SK-N-SH (cell line): ENCODE measurements at regions not wholly inside any gene's neighbourhood (a gene's known extent, or its start where the extent isn't known, plus 50 kb on each side); places are given as distances from the start of the nearest gene placed in this dataset.
"Not testable (repeated sequence)": the region's sequence is repeated elsewhere in the genome, so short reads cannot be mapped to it uniquely, and the experiment has no call there.

Source experiments
- CTCF ChIA-PET: fragments of 300-600, 350-600 bp; formaldehyde crosslinking; extraction: SDS; loops from one replicate; lab custom pipeline; 2021; lab: Yijun Ruan, JAX
- POLR2A ChIA-PET: fragments of 350-600 bp; sonication (Branson Sonifier 250); formaldehyde crosslinking; extraction: SDS; loops from one replicate; lab custom pipeline; 2020; ENCODE audit warnings: antibody characterized with exemption, inconsistent platforms; lab: Yijun Ruan, JAX
- DNase-seq: peaks from one replicate; pipeline ENCODE4 v3.0.0; 2012
- H2AFZ ChIP-seq: fragments of 200-600 bp; sonication (generic); 2 replicates; pipeline ENCODE4 v1.8.1; 2016; ENCODE audit warnings: antibody characterized with exemption, mild to moderate bottlenecking, low read depth
- H3F3A ChIP-seq: fragments of 200-600 bp; sonication (generic); replicated peaks from 2 replicates; pipeline ENCODE3; 2016; ENCODE audit warnings: antibody characterized with exemption, mild to moderate bottlenecking; ENCODE audit not compliant: insufficient read depth
- H3K27ac ChIP-seq, 2 experiments: fragments of 200-500 bp in 1 of 2; fragments of 200-600 bp in 1 of 2; sonication (Bioruptor generic) in 1 of 2; sonication (generic), shearing (Covaris generic) in 1 of 2; 2 replicates each; pipeline versions ENCODE4 v1.5.1 to v1.6.1; 2014 to 2016; ENCODE audit warnings: low read depth in 2 of 2, inconsistent platforms in 1 of 2, low read length in 1 of 2, mild to moderate bottlenecking in 1 of 2, mixed read lengths in 1 of 2
- H3K27me3 ChIP-seq: fragments of 200-600 bp; sonication (generic), shearing (Covaris generic); 2 replicates; pipeline ENCODE4 v1.6.1; 2016; ENCODE audit warnings: mixed run types; ENCODE audit not compliant: insufficient read depth
- H3K36me3 ChIP-seq, 2 experiments: fragments of 200-500 bp in 1 of 2; fragments of 200-600 bp in 1 of 2; sonication (Bioruptor generic) in 1 of 2; sonication (generic) in 1 of 2; replicated peaks in 1 of 2; 2 replicates each; pipeline versions ENCODE3 to v1.5.1; 2014 to 2016; ENCODE audit warnings: low read length in 1 of 2, mild to moderate bottlenecking in 1 of 2; ENCODE audit not compliant: insufficient read depth in 2 of 2, control insufficient read depth in 1 of 2
- H3K4me1 ChIP-seq, 2 experiments: fragments of 200-500 bp in 1 of 2; fragments of 200-600 bp in 1 of 2; sonication (Bioruptor generic) in 1 of 2; sonication (generic), shearing (Covaris generic) in 1 of 2; 2 replicates each; pipeline versions ENCODE4 v1.5.1 to v1.6.1; 2014 to 2016; ENCODE audit warnings: low read depth in 1 of 2, low read length in 1 of 2, mixed run types in 1 of 2; ENCODE audit not compliant: insufficient read depth in 2 of 2, control insufficient read depth in 1 of 2
- H3K4me2 ChIP-seq: fragments of 200-600 bp; sonication (generic), shearing (Covaris generic); 2 replicates; pipeline ENCODE4 v1.6.1; 2017; ENCODE audit warnings: mixed run types
- H3K4me3 ChIP-seq, 2 experiments: fragments of 200-500 bp in 1 of 2; fragments of 200-600 bp in 1 of 2; sonication (Bioruptor generic) in 1 of 2; sonication (generic), shearing (Covaris generic) in 1 of 2; 2 replicates each; pipeline versions ENCODE4 v1.5.1 to v1.8.1; 2014 to 2016; ENCODE audit warnings: low read depth in 2 of 2, inconsistent platforms in 1 of 2, low read length in 1 of 2, mild to moderate bottlenecking in 1 of 2, mixed read lengths in 1 of 2, moderate library complexity in 1 of 2
- H3K79me2 ChIP-seq: fragments of 200-600 bp; sonication (generic); 2 replicates; pipeline ENCODE4 v1.8.1; 2017; ENCODE audit warnings: mild to moderate bottlenecking; ENCODE audit not compliant: insufficient read depth
- H3K9ac ChIP-seq: fragments of 200-600 bp; sonication (generic); 2 replicates; pipeline ENCODE4 v1.6.1; 2017; ENCODE audit warnings: mixed run types
- H3K9me2 ChIP-seq: fragments of 200-600 bp; sonication (generic); 2 replicates; pipeline ENCODE4 v1.6.1; 2017; ENCODE audit warnings: mixed run types
- H3K9me3 ChIP-seq: fragments of 200-600 bp; sonication (generic); 2 replicates; pipeline ENCODE4 v1.6.1; 2017; ENCODE audit warnings: mixed run types, mild to moderate bottlenecking, moderate library complexity
- H4K20me1 ChIP-seq: fragments of 200-600 bp; sonication (generic); 2 replicates; pipeline ENCODE4 v1.6.1; 2017; ENCODE audit warnings: mild to moderate bottlenecking, mixed run types; ENCODE audit not compliant: insufficient read depth
- ELF1 ChIP-seq: IDR thresholded peaks from 2 replicates; pipeline ENCODE4 v1.4.0; 2012
- EP300 ChIP-seq, 2 experiments: IDR thresholded peaks; 2 replicates each; pipeline versions ENCODE4 v1.4.0 to v1.6.1; 2012; ENCODE audit warnings: borderline replicate concordance in 1 of 2, low read depth in 1 of 2, low read length in 1 of 2
- EZH2phosphoT487 ChIP-seq: fragments of 200-600 bp; sonication (generic); IDR thresholded peaks from 2 replicates; pipeline ENCODE4 v1.6.1; 2017; ENCODE audit warnings: low read depth, mixed run types, mild to moderate bottlenecking, antibody characterized with exemption, moderate library complexity, borderline replicate concordance
- FOXM1 ChIP-seq: IDR thresholded peaks from 2 replicates; pipeline ENCODE4 v1.4.0; 2012; ENCODE audit warnings: low read depth, mild to moderate bottlenecking
- MXI1 ChIP-seq: IDR thresholded peaks from 2 replicates; pipeline ENCODE4 v1.6.1; 2012; ENCODE audit warnings: mild to moderate bottlenecking, low read depth, low read length, improper control_type of control experiment
- NRF1 ChIP-seq: IDR thresholded peaks from 2 replicates; pipeline ENCODE4 v1.6.1; 2012; ENCODE audit warnings: low read depth, mild to moderate bottlenecking, low read length
- RCOR1 ChIP-seq: fragments of 150-350 bp; IDR thresholded peaks from 2 replicates; pipeline ENCODE4 v1.6.1; 2017; ENCODE audit warnings: antibody characterized with exemption, low read length
- RXRA ChIP-seq: IDR thresholded peaks from 2 replicates; pipeline ENCODE4 v1.4.0; 2012; ENCODE audit warnings: low read depth, mild to moderate bottlenecking, borderline replicate concordance
- YY1 ChIP-seq: IDR thresholded peaks from 2 replicates; pipeline ENCODE4 v1.4.0; 2012; ENCODE audit warnings: low read depth, mild to moderate bottlenecking
- WGBS: methylation state at CpG from one replicate; pipeline ENCODE4 v1.1.6; 2017; ENCODE audit warnings: low lambda C conversion rate; 5-methylcytosine and 5-hydroxymethylcytosine counted together
- TF ChIP-seq, protein P1 (sequence below): IDR thresholded peaks from 2 replicates; pipeline ENCODE4 v1.4.0; 2012; ENCODE audit warnings: low read depth, borderline replicate concordance
- TF ChIP-seq, protein P2 (sequence below): IDR thresholded peaks from 2 replicates; pipeline ENCODE4; 2012

DNA sequence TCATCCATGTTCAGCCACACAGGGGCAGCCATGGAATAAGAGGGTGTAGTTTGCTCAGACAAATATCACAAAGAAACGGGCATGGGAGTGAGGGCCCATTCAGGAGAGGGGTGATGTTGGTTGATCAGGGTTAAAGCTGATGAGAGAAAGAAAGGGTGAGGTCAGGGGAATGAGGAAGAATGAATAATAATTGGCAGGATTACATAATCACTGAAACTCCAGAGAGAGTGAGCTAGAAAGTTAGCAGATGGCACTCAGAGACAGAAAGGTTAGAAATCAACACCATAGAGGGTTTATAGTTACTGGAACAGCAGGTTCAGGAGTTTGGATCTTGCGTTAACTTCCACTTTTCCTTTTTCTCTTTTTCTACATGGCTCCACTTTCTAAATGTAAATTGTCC is 113.9 kb downstream of the TAF11L14 start:
- H3K4me2 ChIP-seq, result no peak overlapping the region
- no peaks in the 10 kb centered on the region for H3K4me1 ChIP-seq
- H3K9me3 ChIP-seq, result no peaks in the 10 kb centered on the region
- H3K9me2 ChIP-seq, result no peaks in the 10 kb centered on the region
- no peaks in the 10 kb centered on the region for H3K79me2 ChIP-seq
- POLR2A ChIA-PET, result no interaction called here
- 25% methylated on average over 2 of the region's 2 CpGs for WGBS
- H3K4me3 ChIP-seq, result no peak overlapping the region
- no peaks in the 10 kb centered on the region for H3F3A ChIP-seq
- no peak overlapping the region for H2AFZ ChIP-seq
- CTCF ChIA-PET, result no interaction called here
- H4K20me1 ChIP-seq, result no peaks in the 10 kb centered on the region
- TF ChIP-seq EZH2phosphoT487 (no peak), YY1 (no peak), ELF1 (no peak), RCOR1 (no peak), MXI1 (no peak), RXRA (no peak), EP300 (IDR thresholded peaks at IDR 0.05; ENCODE audit: borderline replicate concordance in 1 of 2, low read depth in 1 of 2, low read length in 1 of 2) (no peak)
- TF ChIP-seq, protein P1, sequence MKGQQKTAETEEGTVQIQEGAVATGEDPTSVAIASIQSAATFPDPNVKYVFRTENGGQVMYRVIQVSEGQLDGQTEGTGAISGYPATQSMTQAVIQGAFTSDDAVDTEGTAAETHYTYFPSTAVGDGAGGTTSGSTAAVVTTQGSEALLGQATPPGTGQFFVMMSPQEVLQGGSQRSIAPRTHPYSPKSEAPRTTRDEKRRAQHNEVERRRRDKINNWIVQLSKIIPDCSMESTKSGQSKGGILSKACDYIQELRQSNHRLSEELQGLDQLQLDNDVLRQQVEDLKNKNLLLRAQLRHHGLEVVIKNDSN, result no peak
- TF ChIP-seq, protein P2, sequence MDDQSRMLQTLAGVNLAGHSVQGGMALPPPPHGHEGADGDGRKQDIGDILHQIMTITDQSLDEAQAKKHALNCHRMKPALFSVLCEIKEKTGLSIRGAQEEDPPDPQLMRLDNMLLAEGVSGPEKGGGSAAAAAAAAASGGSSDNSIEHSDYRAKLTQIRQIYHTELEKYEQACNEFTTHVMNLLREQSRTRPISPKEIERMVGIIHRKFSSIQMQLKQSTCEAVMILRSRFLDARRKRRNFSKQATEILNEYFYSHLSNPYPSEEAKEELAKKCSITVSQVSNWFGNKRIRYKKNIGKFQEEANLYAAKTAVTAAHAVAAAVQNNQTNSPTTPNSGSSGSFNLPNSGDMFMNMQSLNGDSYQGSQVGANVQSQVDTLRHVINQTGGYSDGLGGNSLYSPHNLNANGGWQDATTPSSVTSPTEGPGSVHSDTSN, result no peak
- no peak overlapping the region for H3K9ac ChIP-seq
- H3K36me3 ChIP-seq, result no peaks in the 10 kb centered on the region
- H3K27me3 ChIP-seq, result no peaks in the 10 kb centered on the region
- H3K27ac ChIP-seq, result no peak overlapping the region
- DNase-seq, result no peak

DNA sequence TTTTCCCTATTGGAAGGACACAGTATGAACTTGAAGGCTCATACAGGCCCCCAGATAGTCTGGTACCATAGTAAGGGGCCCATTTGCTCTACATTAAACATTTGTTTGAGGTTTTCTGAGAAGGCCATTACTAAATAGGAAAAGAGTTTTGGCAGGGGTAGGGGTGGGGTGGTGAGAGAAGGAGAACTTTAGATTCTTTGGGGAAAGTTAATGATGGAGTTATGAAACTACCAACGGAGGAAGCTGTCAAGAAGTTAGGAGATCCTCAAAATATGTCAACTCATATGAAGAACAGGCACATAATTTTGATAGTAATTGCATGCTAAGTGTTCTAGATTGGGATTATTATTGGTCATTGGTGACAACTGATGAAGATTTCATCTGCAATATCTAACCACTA is 114.7 kb downstream of the TAF11L14 start:
- Histone ChIP-seq H3K36me3 (no peaks in the 10 kb centered on the region), H3K9me3 (no peaks in the 10 kb centered on the region), H3K27me3 (no peaks in the 10 kb centered on the region), H3K79me2 (no peaks in the 10 kb centered on the region), H3K9me2 (no peaks in the 10 kb centered on the region), H3K9ac (no peak overlapping the region), H2AFZ (no peak overlapping the region), H3F3A (no peaks in the 10 kb centered on the region), H3K4me2 (no peak overlapping the region), H3K27ac (no peak overlapping the region), H3K4me3 (no peak overlapping the region), H3K4me1 (no peaks in the 10 kb centered on the region), H4K20me1 (no peaks in the 10 kb centered on the region)
- DNase-seq, result no peak
- CTCF ChIA-PET, result no interaction called here
- TF ChIP-seq FOXM1, result no peak
- no peak for TF ChIP-seq NRF1
- 14% methylated on average over 1 of the region's 1 CpG for WGBS
- POLR2A ChIA-PET, result no interaction called here

DNA sequence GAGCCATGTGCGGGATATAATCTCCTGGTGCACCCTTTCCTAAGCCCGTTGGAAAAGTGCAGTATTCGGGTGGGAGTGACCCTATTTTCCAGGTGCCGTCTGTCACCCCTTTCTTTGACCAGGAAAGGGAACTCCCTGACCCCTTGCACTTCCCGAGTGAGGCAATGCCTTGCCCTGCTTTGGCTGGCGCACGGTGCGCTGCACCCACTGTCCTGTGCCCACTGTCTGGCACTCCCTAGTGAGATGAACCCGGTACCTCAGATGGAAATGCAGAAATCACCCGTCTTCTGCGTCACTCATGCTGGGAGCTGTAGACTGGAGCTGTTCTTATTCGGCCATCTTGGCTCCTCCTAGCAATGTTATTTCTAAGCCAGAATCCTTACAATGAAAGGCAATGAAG is 121.1 kb downstream of the TAF11L14 start:
- H2AFZ ChIP-seq, H3K9me2 ChIP-seq, H3K4me3 ChIP-seq, H3K79me2 ChIP-seq, H3K27ac ChIP-seq, H4K20me1 ChIP-seq, DNase-seq, H3K27me3 ChIP-seq, H3K36me3 ChIP-seq, CTCF ChIA-PET, H3K4me1 ChIP-seq, H3K9ac ChIP-seq, POLR2A ChIA-PET, H3K9me3 ChIP-seq, H3K4me2 ChIP-seq, H3F3A ChIP-seq: not testable (repeated sequence)
- WGBS, result 51% methylated on average over 10 of the region's 12 CpGs
